ENCODE measurements at regions not wholly inside any gene's neighbourhood (a gene's known extent, or its start where the extent isn't known, plus 50 kb on each side); places are given as distances from the start of the nearest gene placed in this dataset.
"Not testable (repeated sequence)": the region's sequence is repeated elsewhere in the genome, so short reads cannot be mapped to it uniquely, and the experiment has no call there.

GRCh38 chr16:33595074-33595473 is 135.7 kb downstream of the TP53TG3F start:
- not testable (repeated sequence) for TF ChIP-seq EZH2phosphoT487 (IDR thresholded peaks at IDR 0.05; ENCODE audit: borderline replicate concordance, low read depth); CTCF (IDR thresholded peaks at IDR 0.05); YY1 (IDR thresholded peaks at IDR 0.05; ENCODE audit: low read depth); NFIC (IDR thresholded peaks at IDR 0.05; ENCODE audit: borderline replicate concordance); CHD2 (IDR thresholded peaks at IDR 0.05; ENCODE audit: low read length, partially characterized antibody); NRF1 (IDR thresholded peaks at IDR 0.05; ENCODE audit: low read depth, low read length)
